Chondrocyte (in vitro differentiated cells): ENCODE measurements at regions not wholly inside any gene's neighbourhood (a gene's known extent, or its start where the extent isn't known, plus 50 kb on each side); places are given as distances from the start of the nearest gene placed in this dataset.
"Not testable (repeated sequence)": the region's sequence is repeated elsewhere in the genome, so short reads cannot be mapped to it uniquely, and the experiment has no call there.

Source experiments
- DNase-seq: peaks from one replicate; pipeline ENCODE4 v3.0.0; 2021; ENCODE audit warnings: mixed read lengths, low spot score
- H3K27ac Mint-ChIP-seq: one replicate; pipeline ENCODE4 v1.8.0; 2021; ENCODE audit warnings: mild to moderate bottlenecking, moderate library complexity, mixed read lengths; ENCODE audit not compliant: unreplicated experiment
- H3K27me3 Mint-ChIP-seq: 2 replicates; pipeline ENCODE4 v1.8.0; 2021; ENCODE audit warnings: low read depth, mixed read lengths
- H3K36me3 Mint-ChIP-seq: 2 replicates; pipeline ENCODE4 v1.8.0; 2021; ENCODE audit warnings: low read depth, mixed read lengths
- H3K4me1 Mint-ChIP-seq: 2 replicates; pipeline ENCODE4 v1.8.0; 2021; ENCODE audit warnings: low read depth, mild to moderate bottlenecking, mixed read lengths
- H3K4me3 Mint-ChIP-seq: one replicate; pipeline ENCODE4 v1.8.0; 2021; ENCODE audit warnings: mild to moderate bottlenecking, moderate library complexity, mixed read lengths; ENCODE audit not compliant: unreplicated experiment
- H3K9me3 Mint-ChIP-seq: 2 replicates; pipeline ENCODE4 v1.8.0; 2021; ENCODE audit warnings: low read depth, mixed read lengths

DNA sequence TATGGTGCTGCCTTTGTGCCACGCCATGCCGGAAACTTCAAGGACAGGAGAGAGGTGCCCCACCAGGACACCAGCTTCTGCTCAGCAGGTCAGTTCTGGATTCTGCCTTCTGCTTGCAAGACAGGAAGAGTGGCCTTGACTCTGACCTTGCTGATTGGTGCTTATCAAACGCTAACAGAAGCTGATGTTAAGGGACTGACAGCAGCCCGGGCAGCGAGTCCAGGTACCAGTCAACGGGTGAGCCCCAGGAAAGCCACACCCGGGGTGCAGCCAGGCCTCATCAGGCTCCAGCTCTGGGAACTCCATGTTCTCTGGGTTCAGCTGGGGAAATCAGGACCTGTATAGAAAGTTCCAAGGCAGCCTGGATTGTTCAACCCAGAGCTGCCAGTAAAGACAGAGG, 116.8 kb upstream of the MTLN start:
- H3K27ac Mint-ChIP-seq, H3K9me3 Mint-ChIP-seq, H3K4me3 Mint-ChIP-seq, H3K36me3 Mint-ChIP-seq, DNase-seq, H3K27me3 Mint-ChIP-seq, H3K4me1 Mint-ChIP-seq: not testable (repeated sequence)

DNA sequence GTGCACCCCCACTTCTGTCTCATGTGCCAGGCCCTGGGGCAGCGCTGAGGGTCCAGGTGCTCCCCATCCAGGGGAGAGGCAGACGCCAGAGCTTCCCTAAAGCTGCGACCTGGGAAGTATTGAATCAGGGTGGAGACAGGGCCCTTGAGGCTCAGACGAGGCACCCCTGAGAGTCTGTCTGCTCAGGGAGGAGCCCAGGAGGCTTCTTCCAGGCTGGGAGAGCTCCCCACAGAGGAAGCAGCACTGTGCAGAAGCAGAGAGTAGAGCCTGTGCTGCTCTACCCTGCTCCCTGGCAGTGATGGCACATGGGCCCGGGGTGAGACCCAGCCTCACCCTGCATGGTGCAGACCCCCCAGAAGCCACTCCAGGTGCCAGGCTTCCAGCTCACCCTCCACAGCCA, 116.3 kb upstream of the MTLN start:
- H3K36me3 Mint-ChIP-seq, H3K4me3 Mint-ChIP-seq, DNase-seq, H3K4me1 Mint-ChIP-seq, H3K9me3 Mint-ChIP-seq, H3K27me3 Mint-ChIP-seq, H3K27ac Mint-ChIP-seq: not testable (repeated sequence)

DNA sequence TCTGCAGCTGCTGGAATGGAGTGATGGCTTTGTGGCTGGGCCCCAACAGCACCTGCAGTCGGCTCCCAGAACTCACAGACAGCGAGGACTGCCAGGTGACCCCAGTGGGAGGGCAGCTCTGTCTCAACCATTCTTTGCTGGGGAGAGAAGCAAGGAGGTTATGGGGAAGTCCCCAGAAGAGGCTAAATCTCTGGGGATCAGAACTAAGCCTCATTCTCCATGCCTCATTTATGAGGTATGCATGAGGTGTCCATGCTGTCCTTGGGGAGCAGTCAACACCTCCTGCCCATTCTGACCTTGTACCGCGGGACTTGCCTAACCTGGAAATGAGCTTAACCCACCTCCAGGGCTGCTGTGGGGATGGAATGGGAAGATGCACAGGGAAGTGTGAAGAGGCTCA, 111.5 kb upstream of the MTLN start:
- H3K4me1 Mint-ChIP-seq, H3K9me3 Mint-ChIP-seq, H3K27me3 Mint-ChIP-seq, H3K4me3 Mint-ChIP-seq, DNase-seq, H3K36me3 Mint-ChIP-seq, H3K27ac Mint-ChIP-seq: not testable (repeated sequence)

- DNase-seq, H3K9me3 Mint-ChIP-seq, H3K4me1 Mint-ChIP-seq, H3K27me3 Mint-ChIP-seq, H3K27ac Mint-ChIP-seq, H3K4me3 Mint-ChIP-seq, H3K36me3 Mint-ChIP-seq: not testable (repeated sequence)
Observed at GRCh38 chr2:110322535-110322934, 110.2 kb upstream of the MTLN start.

GRCh38 chr2:110320834-110321563, 108.7 kb upstream of the MTLN start:
- not testable (repeated sequence) for H3K9me3 Mint-ChIP-seq, H3K27ac Mint-ChIP-seq, H3K27me3 Mint-ChIP-seq, H3K36me3 Mint-ChIP-seq, H3K4me3 Mint-ChIP-seq, DNase-seq, H3K4me1 Mint-ChIP-seq

DNA sequence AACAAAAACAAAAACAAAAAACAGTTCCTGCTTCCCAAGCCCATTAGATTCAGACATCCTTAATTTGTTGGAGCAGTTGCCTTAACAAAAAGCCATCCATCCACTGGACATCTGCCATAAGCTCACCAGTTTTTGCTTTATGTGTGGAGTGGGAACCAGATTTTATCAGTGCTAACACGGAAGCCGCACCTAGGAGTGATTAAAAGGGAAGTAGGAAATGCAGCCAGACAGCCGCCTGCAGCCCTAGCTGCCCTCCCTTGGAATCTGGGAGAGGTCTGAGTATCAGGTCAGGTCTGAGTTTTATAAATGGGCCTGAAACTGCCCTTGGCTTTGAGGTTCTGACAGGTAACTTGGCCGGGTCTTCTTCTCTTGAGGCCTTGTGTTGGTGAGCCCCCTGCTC, 106.6 kb upstream of the MTLN start:
- not testable (repeated sequence) for H3K27ac Mint-ChIP-seq, H3K4me3 Mint-ChIP-seq, H3K4me1 Mint-ChIP-seq, H3K27me3 Mint-ChIP-seq, H3K36me3 Mint-ChIP-seq, DNase-seq, H3K9me3 Mint-ChIP-seq

DNA sequence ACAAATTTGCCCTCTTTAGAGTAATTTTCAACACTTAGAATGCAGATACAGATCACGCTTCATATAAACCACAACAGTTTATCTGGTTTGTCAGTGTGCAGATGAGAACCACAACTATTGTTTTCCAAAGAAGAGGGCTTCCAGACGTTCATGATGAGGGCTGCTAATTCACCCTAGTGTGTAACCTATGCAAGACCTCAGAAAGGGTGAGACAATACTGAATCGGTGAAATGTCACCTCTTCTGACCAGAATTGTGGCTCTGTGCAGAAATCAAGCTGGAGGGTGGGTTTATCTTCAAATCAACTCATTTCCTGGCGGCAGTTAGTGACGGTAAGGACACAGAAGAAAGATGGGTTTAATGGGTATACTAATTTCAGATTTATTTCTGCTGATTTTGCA, 105.0 kb upstream of the MTLN start:
- not testable (repeated sequence) for H3K9me3 Mint-ChIP-seq, H3K27me3 Mint-ChIP-seq, DNase-seq, H3K4me3 Mint-ChIP-seq, H3K36me3 Mint-ChIP-seq, H3K4me1 Mint-ChIP-seq, H3K27ac Mint-ChIP-seq

DNA sequence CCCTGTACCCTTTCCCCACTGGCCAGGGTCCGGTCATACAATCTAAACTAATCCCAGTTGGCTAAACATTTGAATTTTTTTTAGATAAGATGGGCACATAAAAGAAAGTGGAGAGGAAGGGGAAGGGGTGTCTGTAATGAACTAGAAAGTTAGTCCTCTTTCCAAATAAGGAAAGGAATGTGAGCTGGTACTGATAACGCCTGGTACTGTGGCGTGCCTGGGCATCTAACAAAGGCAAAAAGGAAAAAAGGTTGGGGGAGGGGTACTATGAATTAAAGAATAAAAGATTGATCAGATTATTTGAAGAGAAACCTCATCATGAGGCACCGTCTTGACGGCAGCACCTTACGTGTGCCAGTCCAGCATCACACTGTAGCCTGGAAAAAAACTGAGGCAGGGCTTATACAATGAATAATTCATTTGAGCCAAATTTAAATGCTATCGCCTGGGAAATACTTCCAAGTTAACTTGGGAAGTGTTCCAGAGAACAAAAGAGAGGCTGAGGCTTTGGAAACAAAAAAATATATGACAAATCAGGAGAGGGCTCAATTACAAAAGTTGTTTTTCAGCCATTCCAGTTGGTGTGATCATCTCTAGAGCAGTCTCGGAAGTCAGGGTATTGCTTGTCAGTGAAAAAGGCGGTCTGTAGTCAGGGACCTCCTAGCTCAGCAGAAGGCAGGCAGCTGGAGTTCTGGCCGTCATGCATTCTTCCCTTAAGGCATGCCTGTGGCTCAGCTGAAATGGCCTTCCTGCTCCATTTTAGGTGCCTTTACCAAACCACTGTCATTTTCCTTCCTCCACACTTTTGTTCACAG, 103.9 kb upstream of the MTLN start:
- not testable (repeated sequence) for H3K27ac Mint-ChIP-seq, H3K27me3 Mint-ChIP-seq, DNase-seq, H3K36me3 Mint-ChIP-seq, H3K9me3 Mint-ChIP-seq, H3K4me3 Mint-ChIP-seq, H3K4me1 Mint-ChIP-seq

DNA sequence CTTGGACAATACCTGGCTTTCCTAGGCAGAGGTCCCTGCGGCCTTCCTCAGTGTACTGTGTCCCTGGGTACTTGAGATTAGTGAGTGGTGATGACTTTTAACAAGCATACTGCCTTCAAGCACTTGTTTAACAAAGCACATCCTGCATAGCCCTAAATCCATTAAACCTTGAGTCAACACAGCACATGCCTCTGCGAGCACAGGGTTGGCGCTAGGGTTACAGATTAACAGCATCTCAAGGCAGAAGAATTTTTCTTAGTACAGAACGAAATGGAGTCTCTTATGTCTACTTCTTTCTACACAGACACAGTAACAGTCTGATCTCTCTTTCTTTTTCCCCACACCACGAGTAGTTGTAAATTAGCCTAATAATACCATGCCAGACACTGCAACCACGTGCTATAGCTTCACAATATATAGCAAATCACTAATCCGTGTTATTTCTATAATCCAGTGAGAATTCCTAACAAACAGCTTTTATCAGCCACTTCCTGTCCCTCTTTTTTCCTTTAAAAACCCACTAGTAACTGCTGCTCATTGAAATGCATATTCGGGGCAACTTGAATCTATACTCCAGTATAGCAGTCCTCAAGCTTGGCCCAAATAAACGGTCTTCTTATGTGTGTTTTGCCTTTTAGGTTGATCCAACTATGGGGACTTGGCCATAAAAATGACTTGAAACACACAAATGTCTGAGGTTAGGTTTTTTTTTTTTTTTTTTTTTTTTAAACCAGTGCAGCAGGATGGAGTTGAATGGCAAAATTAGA, 102.9 kb upstream of the MTLN start:
- H3K4me1 Mint-ChIP-seq, H3K36me3 Mint-ChIP-seq, H3K4me3 Mint-ChIP-seq, H3K27me3 Mint-ChIP-seq, DNase-seq, H3K9me3 Mint-ChIP-seq, H3K27ac Mint-ChIP-seq: not testable (repeated sequence)

- not testable (repeated sequence) for H3K27me3 Mint-ChIP-seq, H3K36me3 Mint-ChIP-seq, DNase-seq, H3K27ac Mint-ChIP-seq, H3K4me3 Mint-ChIP-seq, H3K4me1 Mint-ChIP-seq, H3K9me3 Mint-ChIP-seq
Observed at GRCh38 chr2:110314472-110314871, 102.1 kb upstream of the MTLN start.

DNA sequence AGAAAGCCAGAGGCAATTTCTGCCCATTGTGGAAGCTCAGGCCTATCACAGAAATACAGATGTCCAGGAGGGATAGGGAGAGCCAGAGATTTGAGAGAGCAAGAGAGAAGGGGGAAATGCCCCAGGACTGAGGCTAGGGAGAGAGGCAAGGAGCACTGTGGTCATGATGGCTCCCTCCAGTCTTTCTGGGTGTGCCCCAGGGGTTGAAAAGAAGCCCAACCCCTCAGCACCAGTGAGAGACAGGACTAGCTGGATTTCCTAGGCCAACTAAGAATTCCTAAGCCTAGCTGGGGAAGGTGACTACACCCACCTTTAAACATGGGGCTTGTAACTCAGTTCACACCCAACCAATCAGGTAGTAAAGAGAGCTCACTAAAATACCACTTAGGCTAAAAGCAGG, 100.7 kb upstream of the MTLN start:
- not testable (repeated sequence) for H3K4me1 Mint-ChIP-seq, H3K36me3 Mint-ChIP-seq, H3K9me3 Mint-ChIP-seq, H3K27ac Mint-ChIP-seq, H3K4me3 Mint-ChIP-seq, H3K27me3 Mint-ChIP-seq, DNase-seq

- not testable (repeated sequence) for H3K9me3 Mint-ChIP-seq, H3K27me3 Mint-ChIP-seq, H3K36me3 Mint-ChIP-seq, H3K4me1 Mint-ChIP-seq, H3K27ac Mint-ChIP-seq, DNase-seq, H3K4me3 Mint-ChIP-seq
Observed at GRCh38 chr2:110311713-110312444, 99.5 kb upstream of the MTLN start.
